Colonic mucosa (tissue), 4 donors: ENCODE measurements at regions not wholly inside any gene's neighbourhood (a gene's known extent, or its start where the extent isn't known, plus 50 kb on each side); places are given as distances from the start of the nearest gene placed in this dataset.

Experiments used
- DNase-seq: peaks from one replicate; pipeline ENCODE4 v3.0.0-alpha.2; 2020
- H3K27ac ChIP-seq: fragments of 200-600 bp; one replicate; pipeline ENCODE4 v1.8.0; 2021
- H3K27me3 ChIP-seq: fragments of 200-600 bp; one replicate; pipeline ENCODE4 v1.8.0; 2021
- H3K36me3 ChIP-seq: fragments of 200-600 bp; one replicate; pipeline ENCODE4 v1.8.0; 2021
- H3K4me1 ChIP-seq: fragments of 200-600 bp; one replicate; pipeline ENCODE4 v1.8.0; 2021; ENCODE audit warnings: mild to moderate bottlenecking
- H3K4me3 ChIP-seq: fragments of 200-600 bp; one replicate; pipeline ENCODE4 v1.8.0; 2021
- H3K9ac ChIP-seq, 2 donors: one replicate each; pipeline ENCODE4 v1.7.0; 2013; ENCODE audit warnings: control low read depth in 2 of 2, low read depth in 2 of 2, low read length in 2 of 2
- H3K9me3 ChIP-seq: fragments of 200-600 bp; one replicate; pipeline ENCODE4 v1.8.0; 2021
- intact Hi-C: fragments of 100-400 bp; cut with DNase I; formaldehyde crosslinking; loops from one replicate; pipeline ENCODE4 v1.14.1; 2022
- TF ChIP-seq, protein P1 (sequence below): fragments of 200-600 bp; IDR thresholded peaks from one replicate; pipeline ENCODE4 v1.8.0; 2022; ENCODE audit warnings: antibody characterized with exemption, mild to moderate bottlenecking
- donor health status: healthy.
- donor health status: DM: no; HTN: no; CAD: no.
- donor health status: DM: no; HTN: no; CAD: no.

DNA sequence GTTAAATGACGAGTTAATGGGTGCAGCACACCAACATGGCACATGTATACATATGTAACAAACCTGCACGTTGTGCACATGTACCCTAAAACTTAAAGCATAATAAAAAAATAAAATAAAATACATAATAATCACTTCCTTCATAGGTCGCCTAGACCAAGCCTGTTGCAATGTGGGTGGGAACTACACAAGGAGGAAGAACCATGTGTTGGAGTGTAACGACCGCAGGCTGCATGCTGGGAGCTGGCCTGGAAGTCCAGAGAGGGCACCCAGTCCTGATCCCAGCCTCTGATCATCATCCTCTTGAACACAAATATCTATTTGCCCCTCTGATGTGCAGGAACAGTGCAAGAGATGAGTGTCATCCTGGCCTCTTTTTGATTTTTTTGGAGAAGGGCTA is 224.7 kb upstream of the ASIC2 start:
- H3K4me1 ChIP-seq: no peaks in the 10 kb centered on the region
- no peak for DNase-seq
- TF ChIP-seq, protein P1, sequence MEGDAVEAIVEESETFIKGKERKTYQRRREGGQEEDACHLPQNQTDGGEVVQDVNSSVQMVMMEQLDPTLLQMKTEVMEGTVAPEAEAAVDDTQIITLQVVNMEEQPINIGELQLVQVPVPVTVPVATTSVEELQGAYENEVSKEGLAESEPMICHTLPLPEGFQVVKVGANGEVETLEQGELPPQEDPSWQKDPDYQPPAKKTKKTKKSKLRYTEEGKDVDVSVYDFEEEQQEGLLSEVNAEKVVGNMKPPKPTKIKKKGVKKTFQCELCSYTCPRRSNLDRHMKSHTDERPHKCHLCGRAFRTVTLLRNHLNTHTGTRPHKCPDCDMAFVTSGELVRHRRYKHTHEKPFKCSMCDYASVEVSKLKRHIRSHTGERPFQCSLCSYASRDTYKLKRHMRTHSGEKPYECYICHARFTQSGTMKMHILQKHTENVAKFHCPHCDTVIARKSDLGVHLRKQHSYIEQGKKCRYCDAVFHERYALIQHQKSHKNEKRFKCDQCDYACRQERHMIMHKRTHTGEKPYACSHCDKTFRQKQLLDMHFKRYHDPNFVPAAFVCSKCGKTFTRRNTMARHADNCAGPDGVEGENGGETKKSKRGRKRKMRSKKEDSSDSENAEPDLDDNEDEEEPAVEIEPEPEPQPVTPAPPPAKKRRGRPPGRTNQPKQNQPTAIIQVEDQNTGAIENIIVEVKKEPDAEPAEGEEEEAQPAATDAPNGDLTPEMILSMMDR: no peak
- intact Hi-C loops: no loop called here
- no peak overlapping the region for H3K9ac ChIP-seq
- H3K27ac ChIP-seq: no peak overlapping the region
- no peaks in the 10 kb centered on the region for H3K36me3 ChIP-seq
- no peaks in the 10 kb centered on the region for H3K9me3 ChIP-seq
- H3K4me3 ChIP-seq: no peak overlapping the region
- H3K27me3 ChIP-seq: no peaks in the 10 kb centered on the region

DNA sequence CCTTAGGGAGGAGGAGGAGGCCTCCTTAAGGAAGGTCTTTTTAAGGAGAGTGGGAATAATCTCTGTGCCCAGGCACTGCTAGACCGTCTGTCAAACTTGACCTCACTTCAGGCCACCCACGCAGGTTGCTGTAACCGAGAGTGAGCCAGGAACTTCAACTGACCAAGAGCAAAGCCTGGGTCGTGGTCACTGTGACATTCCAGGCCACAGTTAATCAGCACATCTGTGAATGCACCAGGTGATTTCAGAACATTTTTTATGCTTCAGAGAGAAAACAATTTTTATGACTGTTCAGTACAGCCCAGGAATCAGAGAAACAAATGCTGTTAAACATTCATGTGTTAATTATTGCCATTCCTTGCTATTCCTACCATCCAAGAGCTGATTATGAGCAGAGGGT is 226.6 kb upstream of the ASIC2 start:
- Histone ChIP-seq H3K36me3 (no peaks in the 10 kb centered on the region), H3K4me3 (no peak overlapping the region), H3K4me1 (no peaks in the 10 kb centered on the region), H3K27me3 (no peaks in the 10 kb centered on the region), H3K9me3 (no peaks in the 10 kb centered on the region), H3K27ac (no peak overlapping the region), H3K9ac (no peak overlapping the region)
- no peak for DNase-seq
- TF ChIP-seq, protein P1: no peak
- intact Hi-C loops: loop anchor here (5.0 kb wide), 1 partner anchor 153 kb away; no protein-coding TSS in a partner anchor

DNA sequence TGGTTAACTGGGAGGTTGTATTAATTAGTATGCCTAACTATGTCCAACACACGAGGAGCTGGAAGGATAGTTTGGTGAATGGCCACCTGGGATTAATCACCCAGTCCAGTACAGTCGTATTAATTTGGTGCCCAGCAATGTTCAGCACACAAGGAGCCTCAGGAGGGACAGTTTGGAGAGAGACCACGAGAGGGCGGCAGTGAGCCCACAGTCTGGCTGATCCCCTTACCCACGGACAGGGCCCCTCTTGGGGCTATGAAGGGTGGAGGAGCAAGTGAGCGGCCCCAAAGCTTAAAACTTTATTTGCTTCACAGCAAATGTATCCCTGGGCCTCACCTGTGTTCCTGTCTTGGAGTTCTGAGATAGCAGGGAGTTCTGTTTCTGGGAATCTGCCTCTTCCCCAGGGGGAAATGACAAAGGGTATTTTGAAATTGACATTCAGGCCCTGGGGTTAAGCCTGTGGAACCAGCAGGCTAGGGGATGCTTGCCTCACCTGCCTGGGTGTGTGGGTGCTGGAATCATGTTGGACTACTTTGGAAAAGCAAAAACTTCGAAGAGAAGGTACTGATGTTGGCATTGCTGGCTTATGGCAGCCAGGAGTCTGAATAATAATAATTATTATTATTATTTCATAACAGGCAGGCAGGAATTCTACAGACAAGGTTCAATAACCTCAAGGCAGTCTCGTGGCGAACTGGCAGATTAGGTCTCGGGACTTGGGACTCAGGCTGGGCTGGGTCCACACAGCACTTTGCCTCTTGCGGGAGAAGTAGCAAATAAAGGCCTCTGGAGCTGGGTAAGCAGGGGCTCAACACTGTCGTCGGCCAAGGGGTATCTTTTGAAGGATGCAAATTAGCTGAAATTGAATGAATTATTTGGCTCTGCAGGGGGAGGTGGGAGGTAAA is 227.6 kb upstream of the ASIC2 start:
- DNase-seq: peak; percentile 43
- Histone ChIP-seq H3K27ac (no peak overlapping the region), H3K9me3 (no peaks in the 10 kb centered on the region), H3K4me1 (no peaks in the 10 kb centered on the region), H3K4me3 (no peak overlapping the region), H3K9ac (no peak overlapping the region), H3K27me3 (no peaks in the 10 kb centered on the region), H3K36me3 (no peaks in the 10 kb centered on the region)
- intact Hi-C loops: loop anchor here (5.0 kb wide), 1 partner anchor 152 kb away; no protein-coding TSS in a partner anchor
- TF ChIP-seq, protein P1: peak; percentile 59

DNA sequence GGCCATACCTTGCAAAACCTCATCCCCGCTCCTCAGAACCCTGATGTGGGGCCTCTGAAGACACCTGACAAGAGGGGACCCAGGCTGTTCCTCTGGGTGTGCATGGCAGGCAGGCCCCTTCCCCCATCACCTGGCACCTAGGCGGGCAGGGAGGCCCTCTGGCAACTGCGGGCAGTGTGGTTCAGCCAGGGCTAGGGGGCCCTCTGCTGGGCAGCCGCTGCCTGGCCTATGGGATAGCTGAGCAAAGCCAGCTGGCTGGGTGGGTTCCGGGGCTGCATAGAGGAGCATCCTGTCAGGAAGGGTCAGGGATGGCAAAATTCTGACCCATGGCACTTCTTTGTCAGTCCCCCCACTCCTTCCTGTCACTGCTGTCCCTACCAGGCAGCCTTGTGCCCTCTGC is 228.7 kb upstream of the ASIC2 start:
- peak; percentile 23 for DNase-seq
- no peak overlapping the region for H3K4me3 ChIP-seq
- no peaks in the 10 kb centered on the region for H3K36me3 ChIP-seq
- H3K27ac ChIP-seq: no peak overlapping the region
- TF ChIP-seq, protein P1: no peak
- H3K9ac ChIP-seq: no peak overlapping the region
- H3K27me3 ChIP-seq: no peaks in the 10 kb centered on the region
- intact Hi-C loops: loop anchor here (5.0 kb wide), 1 partner anchor 151 kb away; no protein-coding TSS in a partner anchor
- no peaks in the 10 kb centered on the region for H3K9me3 ChIP-seq
- no peaks in the 10 kb centered on the region for H3K4me1 ChIP-seq

DNA sequence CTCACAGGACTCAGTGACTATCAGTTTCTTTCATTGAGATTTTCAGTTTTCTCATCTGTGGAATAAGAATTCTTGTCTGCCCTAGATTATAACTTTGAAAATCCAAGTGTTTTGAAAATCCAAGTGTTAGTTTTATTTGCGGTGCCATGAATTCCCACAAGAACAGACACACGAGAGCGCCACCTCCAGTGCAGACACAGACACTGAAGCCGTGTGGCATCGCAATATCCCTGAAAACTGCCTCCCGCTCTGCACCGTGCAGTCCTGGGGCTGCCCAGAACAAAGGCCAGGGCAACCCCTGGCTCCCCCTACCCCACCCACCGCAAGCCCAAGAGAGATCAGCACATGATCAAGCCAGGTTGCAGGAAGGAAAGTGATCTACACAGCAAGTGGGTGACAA is 229.5 kb upstream of the ASIC2 start:
- Histone ChIP-seq H3K27ac (no peak overlapping the region), H3K9me3 (no peaks in the 10 kb centered on the region), H3K4me1 (no peaks in the 10 kb centered on the region), H3K36me3 (no peaks in the 10 kb centered on the region), H3K4me3 (no peak overlapping the region), H3K27me3 (no peaks in the 10 kb centered on the region), H3K9ac (no peak overlapping the region)
- DNase-seq: no peak
- TF ChIP-seq, protein P1: no peak
- intact Hi-C loops: loop anchor here (5.0 kb wide), 1 partner anchor 150 kb away; no protein-coding TSS in a partner anchor
